Fibroblast of the aortic adventitia (primary cell): ENCODE measurements at regions not wholly inside any gene's neighbourhood (a gene's known extent, or its start where the extent isn't known, plus 50 kb on each side); places are given as distances from the start of the nearest gene placed in this dataset.

Experiments
- DNase-seq: peaks from one replicate; pipeline ENCODE4 v3.0.0-alpha.2; 2010; ENCODE audit warnings: low read depth
- H3K4me3 ChIP-seq: 2 replicates; pipeline ENCODE4 v1.5.1; 2011; ENCODE audit warnings: low read depth, mild to moderate bottlenecking, control low read depth, low read length, moderate library complexity
- CTCF ChIP-seq: IDR thresholded peaks from 2 replicates; pipeline ENCODE4 v1.5.1; 2011; ENCODE audit warnings: mild to moderate bottlenecking, low read length, control low read depth, inconsistent platforms; ENCODE audit not compliant: insufficient read depth

GRCh38 chr4:20433097-20433705 is 181.5 kb downstream of the SLIT2 start:
- no peak for TF ChIP-seq CTCF
- no peak for DNase-seq
- H3K4me3 ChIP-seq: no peak overlapping the region

- H3K4me3 ChIP-seq: no peak overlapping the region
- no peak for DNase-seq
- TF ChIP-seq CTCF: no peak
Measured at GRCh38 chr4:20440170-20440569, 188.5 kb downstream of the SLIT2 start.

GRCh38 chr4:20443015-20443805 is 191.5 kb downstream of the SLIT2 start:
- no peak overlapping the region for H3K4me3 ChIP-seq
- DNase-seq: no peak
- TF ChIP-seq CTCF: no peak

- peak; percentile 52 for DNase-seq
- TF ChIP-seq CTCF: no peak
- no peak overlapping the region for H3K4me3 ChIP-seq
Measured at GRCh38 chr4:20444599-20445337, 193.1 kb downstream of the SLIT2 start.

- H3K4me3 ChIP-seq: no peak overlapping the region
- no peak for TF ChIP-seq CTCF
- peak; percentile 55 for DNase-seq
Measured at GRCh38 chr4:20445933-20446723, 194.4 kb downstream of the SLIT2 start.

- DNase-seq: no peak
- no peak overlapping the region for H3K4me3 ChIP-seq
- TF ChIP-seq CTCF: no peak
Measured at GRCh38 chr4:20447103-20447502, 195.4 kb downstream of the SLIT2 start.
